DOHH2 (cell line): ENCODE measurements at regions not wholly inside any gene's neighbourhood (a gene's known extent, or its start where the extent isn't known, plus 50 kb on each side); places are given as distances from the start of the nearest gene placed in this dataset.

Source experiments
- H3F3A ChIP-seq: fragments of 200-600 bp; sonication (generic), shearing (Covaris generic); 2 replicates; pipeline ENCODE4 v1.6.0; 2016; ENCODE audit warnings: antibody characterized with exemption, mild to moderate bottlenecking; ENCODE audit not compliant: control insufficient read depth, insufficient read depth
- H3K27ac ChIP-seq: fragments of 200-600 bp; sonication (generic); 2 replicates; pipeline ENCODE4 v1.5.1; 2014; ENCODE audit warnings: low read depth, mild to moderate bottlenecking, low read length, moderate library complexity
- H3K27me3 ChIP-seq: fragments of 200-600 bp; sonication (generic); 2 replicates; pipeline ENCODE4 v1.6.1; 2014; ENCODE audit warnings: mild to moderate bottlenecking, low read length, mixed read lengths; ENCODE audit not compliant: control insufficient read depth
- H3K36me3 ChIP-seq: fragments of 200-600 bp; sonication (generic); 2 replicates; pipeline ENCODE4 v1.6.1; 2014; ENCODE audit warnings: mild to moderate bottlenecking, low read length, moderate library complexity, mixed read lengths; ENCODE audit not compliant: control insufficient read depth
- H3K4me1 ChIP-seq: fragments of 200-600 bp; sonication (generic); 2 replicates; pipeline ENCODE4 v1.6.1; 2014; ENCODE audit warnings: mild to moderate bottlenecking, low read length, mixed read lengths; ENCODE audit not compliant: control insufficient read depth
- H3K4me2 ChIP-seq: fragments of 200-600 bp; sonication (generic); 2 replicates; pipeline ENCODE4 v1.6.0; 2014; ENCODE audit warnings: mild to moderate bottlenecking, low read length, moderate library complexity
- H3K4me3 ChIP-seq: fragments of 200-600 bp; sonication (generic); 2 replicates; pipeline ENCODE4 v1.5.1; 2014; ENCODE audit warnings: mild to moderate bottlenecking, low read length, mixed read lengths
- H3K79me2 ChIP-seq: fragments of 200-600 bp; sonication (generic); 2 replicates; pipeline ENCODE4 v1.6.1; 2014; ENCODE audit warnings: mild to moderate bottlenecking, low read length, mixed read lengths; ENCODE audit not compliant: control insufficient read depth
- H3K9me2 ChIP-seq: fragments of 200-600 bp; sonication (generic); replicated peaks from 2 replicates; pipeline ENCODE4 v1.6.1; 2014; ENCODE audit warnings: mild to moderate bottlenecking, low read length, mixed read lengths; ENCODE audit not compliant: control insufficient read depth
- H3K9me3 ChIP-seq: fragments of 200-600 bp; sonication (generic); 2 replicates; pipeline ENCODE4 v1.6.1; 2014; ENCODE audit warnings: antibody characterized with exemption, low read length, mixed read lengths; ENCODE audit not compliant: control insufficient read depth, insufficient read depth
- H4K20me1 ChIP-seq: fragments of 200-600 bp; sonication (generic); 2 replicates; pipeline ENCODE4 v1.6.0; 2014; ENCODE audit warnings: low read depth, mild to moderate bottlenecking, antibody characterized with exemption, low read length, moderate library complexity; ENCODE audit not compliant: control insufficient read depth, insufficient read depth
- CTCF ChIP-seq: fragments of 200-600 bp; sonication (generic); IDR thresholded peaks from one replicate; pipeline ENCODE4 v1.5.1; 2014; ENCODE audit warnings: antibody characterized with exemption, mild to moderate bottlenecking, low read depth, low read length; ENCODE audit not compliant: poor library complexity, severe bottlenecking
- EZH2phosphoT487 ChIP-seq: fragments of 200-600 bp; sonication (generic); IDR thresholded peaks from 2 replicates; pipeline ENCODE4 v1.6.1; 2017; ENCODE audit warnings: borderline replicate concordance, mild to moderate bottlenecking, antibody characterized with exemption, low read length, moderate library complexity, mixed read lengths

- H3K79me2 ChIP-seq = no peaks in the 10 kb centered on the region
- no peak overlapping the region for H3K27ac ChIP-seq
- no peak for TF ChIP-seq EZH2phosphoT487
- TF ChIP-seq CTCF = no peak
- no peak overlapping the region for H3K4me2 ChIP-seq
- H3K9me2 ChIP-seq = no peaks in the 10 kb centered on the region
- H3K4me1 ChIP-seq = no peaks in the 10 kb centered on the region
- H4K20me1 ChIP-seq = no peaks in the 10 kb centered on the region
- H3F3A ChIP-seq = no peaks in the 10 kb centered on the region
- no peaks in the 10 kb centered on the region; the same call in 1 of the 2 replicates for H3K27me3 ChIP-seq
- no peaks in the 10 kb centered on the region for H3K9me3 ChIP-seq
- H3K36me3 ChIP-seq = no peaks in the 10 kb centered on the region
- H3K4me3 ChIP-seq = no peak overlapping the region
Measured at GRCh38 chr1:88141499-88142074, 542.5 kb upstream of the PKN2 start.

DNA sequence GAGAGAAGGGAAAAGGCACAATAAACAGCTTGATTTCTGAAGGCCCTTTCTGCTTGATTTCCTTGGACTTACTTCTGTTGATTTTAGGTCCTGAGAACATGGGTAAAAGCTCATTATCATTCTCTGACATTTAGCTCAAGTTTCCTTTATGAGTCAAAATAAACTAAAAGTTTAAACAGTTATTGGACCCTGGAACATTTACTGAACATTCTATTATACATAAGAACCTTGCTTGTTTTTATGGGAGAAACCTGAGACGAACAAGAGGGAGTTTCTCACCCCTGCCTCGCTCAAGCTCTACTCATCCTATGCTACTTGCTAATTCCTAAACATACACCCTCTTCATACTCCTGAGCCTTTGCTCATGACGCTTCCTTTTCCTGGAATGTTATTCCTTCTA, 538.3 kb upstream of the PKN2 start:
- H3K4me2 ChIP-seq = no peak overlapping the region
- no peaks in the 10 kb centered on the region for H3K9me2 ChIP-seq
- no peaks in the 10 kb centered on the region for H3K4me1 ChIP-seq
- no peaks in the 10 kb centered on the region for H3K9me3 ChIP-seq
- no peak overlapping the region for H3K27ac ChIP-seq
- no peaks in the 10 kb centered on the region for H3K27me3 ChIP-seq
- no peak overlapping the region for H3K4me3 ChIP-seq
- H4K20me1 ChIP-seq = no peaks in the 10 kb centered on the region
- H3K36me3 ChIP-seq = no peaks in the 10 kb centered on the region
- TF ChIP-seq CTCF (no peak), EZH2phosphoT487 (no peak)
- no peaks in the 10 kb centered on the region for H3F3A ChIP-seq
- no peaks in the 10 kb centered on the region for H3K79me2 ChIP-seq

DNA sequence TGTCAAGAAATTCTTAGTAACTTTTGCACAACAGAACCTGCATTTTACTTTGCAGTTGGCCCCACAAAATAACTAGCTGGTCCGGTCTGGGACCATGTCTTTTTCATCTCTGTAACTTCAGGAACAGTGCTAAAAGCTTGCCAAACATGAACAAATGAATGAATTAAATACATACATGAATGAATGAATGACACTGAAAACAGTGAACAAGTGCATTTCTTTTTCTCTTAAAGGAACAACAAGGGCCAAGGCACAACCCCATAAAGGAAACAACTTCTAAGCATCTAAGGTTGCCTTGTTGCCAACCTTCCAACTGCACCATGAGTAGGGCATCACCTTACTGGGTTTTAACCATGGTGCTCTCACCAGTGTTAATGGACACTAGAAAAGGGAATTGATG, 534.4 kb upstream of the PKN2 start:
- Histone ChIP-seq H3K9me3 (no peaks in the 10 kb centered on the region), H4K20me1 (no peaks in the 10 kb centered on the region), H3K36me3 (no peaks in the 10 kb centered on the region), H3K79me2 (no peaks in the 10 kb centered on the region), H3K9me2 (no peaks in the 10 kb centered on the region), H3K27ac (no peak overlapping the region), H3K27me3 (no peaks in the 10 kb centered on the region), H3K4me2 (no peak overlapping the region), H3K4me3 (no peak overlapping the region), H3K4me1 (no peaks in the 10 kb centered on the region), H3F3A (no peaks in the 10 kb centered on the region)
- TF ChIP-seq CTCF (no peak), EZH2phosphoT487 (no peak)
